Esophagus squamous epithelium (tissue), 4 donors: ENCODE measurements at regions not wholly inside any gene's neighbourhood (a gene's known extent, or its start where the extent isn't known, plus 50 kb on each side); places are given as distances from the start of the nearest gene placed in this dataset.

Experiments
- CTCF ChIP-seq, 6 experiments: fragments of 450-650 bp in 4 of 6; fragments of 200-600 bp in 2 of 6; sonication (generic) in 2 of 6; IDR thresholded peaks; one replicate each; pipeline ENCODE4 v1.5.1; 2016 to 2019; ENCODE audit warnings: antibody characterized with exemption in 6 of 6, mild to moderate bottlenecking in 4 of 6, moderate library complexity in 4 of 6
- POLR2A ChIP-seq, 4 donors: fragments of 450-650 bp; IDR thresholded peaks; one replicate each; pipeline ENCODE4 v1.6.1; 2017; ENCODE audit warnings: antibody characterized with exemption in 4 of 4, mild to moderate bottlenecking in 4 of 4, moderate library complexity in 3 of 4

- TF ChIP-seq CTCF (IDR thresholded peaks at IDR 0.05): no peak
- TF ChIP-seq POLR2A (IDR thresholded peaks at IDR 0.05): no peak
These were observed 124.5 kb upstream of the KCNK1 start for GRCh38 chr1:233489411-233489810.
